Kidney (tissue), 13 donors: ENCODE measurements at regions not wholly inside any gene's neighbourhood (a gene's known extent, or its start where the extent isn't known, plus 50 kb on each side); places are given as distances from the start of the nearest gene placed in this dataset.

Source experiments
- DNase-seq, 5 donors: peaks; one replicate each; pipeline ENCODE4 v3.0.0-alpha.2; 2013 to 2020
- FAIRE-seq: peaks from 2 replicates; lab custom pipeline; 2012; peaks lifted over from hg19 to GRCh38; lab: Jason Lieb, UNC
- H3K27ac ChIP-seq, 2 donors: one replicate each; pipeline ENCODE4 v1.7.0; 2013; ENCODE audit warnings: low read depth in 2 of 2, low read length in 2 of 2, inconsistent platforms in 1 of 2
- H3K27me3 ChIP-seq: one replicate; pipeline ENCODE4 v1.7.1; 2013; ENCODE audit warnings: low read length, inconsistent platforms; ENCODE audit not compliant: control insufficient read depth, insufficient read depth
- H3K36me3 ChIP-seq, 3 donors: one replicate each; pipeline versions ENCODE4 v1.7.0 to v1.7.1; 2013; ENCODE audit warnings: low read length in 3 of 3, control low read depth in 1 of 3, inconsistent platforms in 1 of 3; ENCODE audit not compliant: insufficient read depth in 3 of 3, control insufficient read depth in 2 of 3
- H3K4me1 ChIP-seq, 3 donors: one replicate each; pipeline versions ENCODE4 v1.7.0 to v1.7.1; 2013; ENCODE audit warnings: low read length in 3 of 3, inconsistent platforms in 1 of 3, low read depth in 1 of 3; ENCODE audit not compliant: control insufficient read depth in 2 of 3, insufficient read depth in 2 of 3
- H3K4me3 ChIP-seq, 3 donors: one replicate each; pipeline versions ENCODE4 v1.7.0 to v1.8.1; 2013; ENCODE audit warnings: low read length in 3 of 3, control low read depth in 1 of 3, inconsistent platforms in 1 of 3
- H3K9ac ChIP-seq, 3 donors: one replicate each; pipeline versions ENCODE4 v1.7.0 to v1.7.1; 2013; ENCODE audit warnings: low read length in 3 of 3, control low read depth in 1 of 3, inconsistent platforms in 1 of 3
- H3K9me3 ChIP-seq, 3 donors: one replicate each; pipeline versions ENCODE4 v1.7.0 to v1.7.1; 2013; ENCODE audit warnings: low read length in 3 of 3, control low read depth in 1 of 3, inconsistent platforms in 1 of 3; ENCODE audit not compliant: control insufficient read depth in 2 of 3, insufficient read depth in 1 of 3
- intact Hi-C: fragments of 100-400 bp; cut with DNase I; formaldehyde crosslinking; loops from one replicate; pipeline ENCODE4 v1.11.1; 2022
- TF ChIP-seq, protein P1 (sequence below): IDR thresholded peaks from 3 replicates; pipeline ENCODE4 v1.5.1; 2012; ENCODE audit warnings: mild to moderate bottlenecking, moderate library complexity, borderline replicate concordance; ENCODE audit not compliant: insufficient read depth; ENCODE audit errors: extremely low read depth
- donor health status: control.
- donor health status: control.
- donor health status: control.
- donor health status: control.
- donor health status: control.
- donor health status: DM: yes; HTN: yes; CAD: no.
- donor health status: Normal renal cell carcinoma (clear cell type).

DNA sequence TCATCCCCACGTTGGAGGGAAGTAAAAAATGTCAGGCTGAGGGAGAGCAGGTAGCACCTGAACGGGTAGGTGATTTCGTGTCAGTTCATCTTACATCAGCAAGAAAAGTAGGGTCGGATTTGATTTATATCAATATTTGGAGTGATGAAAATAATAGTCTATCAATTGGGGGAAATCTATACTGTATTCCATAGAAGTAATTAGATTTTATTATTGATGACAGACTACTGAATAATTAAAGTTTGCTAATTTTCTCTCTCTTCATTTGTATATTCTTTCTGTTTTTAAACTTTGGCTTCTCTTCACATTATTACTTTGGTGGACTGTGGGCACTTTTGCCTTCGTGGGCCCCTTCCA lies 78.4 kb downstream of the OLIG3 start:
- Histone ChIP-seq H3K9me3 (no peaks in the 10 kb centered on the region), H3K4me1 (no peaks in the 10 kb centered on the region), H3K27me3 (peaks cover 3% of the 10 kb centered on the region), H3K4me3 (no peak overlapping the region), H3K27ac (no peak overlapping the region), H3K9ac (no peak overlapping the region), H3K36me3 (no peaks in the 10 kb centered on the region)
- no peak for FAIRE-seq
- TF ChIP-seq, protein P1, sequence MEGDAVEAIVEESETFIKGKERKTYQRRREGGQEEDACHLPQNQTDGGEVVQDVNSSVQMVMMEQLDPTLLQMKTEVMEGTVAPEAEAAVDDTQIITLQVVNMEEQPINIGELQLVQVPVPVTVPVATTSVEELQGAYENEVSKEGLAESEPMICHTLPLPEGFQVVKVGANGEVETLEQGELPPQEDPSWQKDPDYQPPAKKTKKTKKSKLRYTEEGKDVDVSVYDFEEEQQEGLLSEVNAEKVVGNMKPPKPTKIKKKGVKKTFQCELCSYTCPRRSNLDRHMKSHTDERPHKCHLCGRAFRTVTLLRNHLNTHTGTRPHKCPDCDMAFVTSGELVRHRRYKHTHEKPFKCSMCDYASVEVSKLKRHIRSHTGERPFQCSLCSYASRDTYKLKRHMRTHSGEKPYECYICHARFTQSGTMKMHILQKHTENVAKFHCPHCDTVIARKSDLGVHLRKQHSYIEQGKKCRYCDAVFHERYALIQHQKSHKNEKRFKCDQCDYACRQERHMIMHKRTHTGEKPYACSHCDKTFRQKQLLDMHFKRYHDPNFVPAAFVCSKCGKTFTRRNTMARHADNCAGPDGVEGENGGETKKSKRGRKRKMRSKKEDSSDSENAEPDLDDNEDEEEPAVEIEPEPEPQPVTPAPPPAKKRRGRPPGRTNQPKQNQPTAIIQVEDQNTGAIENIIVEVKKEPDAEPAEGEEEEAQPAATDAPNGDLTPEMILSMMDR = no peak
- intact Hi-C loops = no loop called here
- no peak for DNase-seq

DNA sequence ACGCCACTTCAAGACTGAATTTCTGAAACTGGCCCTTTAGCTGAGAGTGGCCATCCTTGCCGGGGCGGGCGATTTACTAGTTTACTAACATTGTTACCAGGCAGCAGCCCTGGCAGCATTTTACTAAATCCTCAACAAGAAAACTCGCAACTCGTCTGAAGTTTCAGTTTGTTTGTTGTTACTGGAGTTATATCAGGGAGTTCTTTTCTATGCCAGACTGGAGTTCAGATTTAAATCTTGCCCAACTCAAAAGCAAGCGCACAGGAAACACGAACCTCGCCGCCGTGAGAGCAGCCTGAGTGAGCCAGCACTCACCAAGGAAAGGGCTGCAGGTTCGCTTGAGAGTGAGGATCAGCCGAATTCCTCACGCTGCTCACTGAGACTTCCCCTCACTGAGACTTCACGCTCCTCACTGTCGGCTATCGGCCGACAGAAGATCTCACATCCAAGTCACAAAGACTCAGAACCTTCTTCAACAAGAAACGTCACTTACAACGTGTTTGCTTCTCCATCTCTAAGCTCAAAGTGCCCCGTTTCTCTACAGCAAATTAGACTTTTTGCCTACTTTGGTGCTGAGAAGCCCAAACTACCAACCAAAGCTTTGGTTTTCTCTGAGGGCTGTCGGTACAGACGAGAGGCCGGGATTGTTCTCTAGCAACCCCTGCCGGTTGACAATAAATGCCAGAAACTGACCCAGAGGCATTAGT lies 78.9 kb downstream of the OLIG3 start:
- H3K9ac ChIP-seq = peak overlapping the region in 2 of 3 donors; percentile 3 to 37
- DNase-seq = peak in 4 of 5 donors; percentile 62 to 85 (median 74)
- H3K36me3 ChIP-seq = no peaks in the 10 kb centered on the region
- H3K27ac ChIP-seq = no peak overlapping the region
- H3K9me3 ChIP-seq = no peaks in the 10 kb centered on the region
- TF ChIP-seq, protein P1 = peak; percentile 45
- no peak for FAIRE-seq
- H3K4me1 ChIP-seq = no peaks in the 10 kb centered on the region
- intact Hi-C loops = no loop called here
- H3K27me3 ChIP-seq = peaks cover 3% of the 10 kb centered on the region
- peak overlapping the region; percentile 54 to 63 (median 61) for H3K4me3 ChIP-seq

DNA sequence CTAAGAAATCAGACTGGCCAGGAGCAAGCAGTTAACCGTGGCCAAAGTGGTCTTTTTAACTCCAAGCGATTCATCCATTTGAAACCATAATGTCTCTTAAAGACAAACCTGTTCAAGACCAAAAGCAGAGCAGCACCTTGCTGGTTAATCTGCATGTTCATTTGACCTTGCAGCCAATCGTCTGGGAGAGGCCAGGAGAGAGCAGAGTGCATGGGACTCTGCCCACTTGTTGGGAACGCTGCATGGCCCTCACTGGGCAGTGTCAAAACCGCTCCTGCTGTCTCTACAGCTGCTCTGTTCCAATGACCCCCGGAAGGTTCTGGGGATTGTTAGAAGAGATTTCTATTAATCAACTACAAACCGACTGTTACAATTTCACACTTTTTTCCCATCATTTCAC lies 79.6 kb downstream of the OLIG3 start:
- H3K27me3 ChIP-seq = peaks cover 3% of the 10 kb centered on the region
- intact Hi-C loops = no loop called here
- no peak overlapping the region for H3K27ac ChIP-seq
- DNase-seq = no peak
- no peaks in the 10 kb centered on the region for H3K4me1 ChIP-seq
- peak overlapping the region in 2 of 3 donors; percentile 54 to 63 for H3K4me3 ChIP-seq
- no peak overlapping the region for H3K9ac ChIP-seq
- no peaks in the 10 kb centered on the region for H3K36me3 ChIP-seq
- no peaks in the 10 kb centered on the region for H3K9me3 ChIP-seq
- TF ChIP-seq, protein P1 = no peak
- no peak for FAIRE-seq
